Fibroblast of mammary gland (primary cell): ENCODE measurements at regions not wholly inside any gene's neighbourhood (a gene's known extent, or its start where the extent isn't known, plus 50 kb on each side); places are given as distances from the start of the nearest gene placed in this dataset.
"Not testable (repeated sequence)": the region's sequence is repeated elsewhere in the genome, so short reads cannot be mapped to it uniquely, and the experiment has no call there.

Experiments
- DNase-seq: peaks from one replicate; pipeline ENCODE4 v3.0.0-alpha.2; 2010; ENCODE audit warnings: low read depth
- H3K4me3 ChIP-seq: 2 replicates; pipeline ENCODE4 v1.5.1; 2011; ENCODE audit warnings: low read depth, mild to moderate bottlenecking, low read length, moderate library complexity; ENCODE audit not compliant: control insufficient read depth
- TF ChIP-seq, protein P1 (sequence below): conservative IDR thresholded peaks from 2 replicates; pipeline ENCODE4 v1.5.1; 2011; ENCODE audit warnings: low read depth, low read length, inconsistent platforms; ENCODE audit not compliant: control insufficient read depth, insufficient read depth

DNA sequence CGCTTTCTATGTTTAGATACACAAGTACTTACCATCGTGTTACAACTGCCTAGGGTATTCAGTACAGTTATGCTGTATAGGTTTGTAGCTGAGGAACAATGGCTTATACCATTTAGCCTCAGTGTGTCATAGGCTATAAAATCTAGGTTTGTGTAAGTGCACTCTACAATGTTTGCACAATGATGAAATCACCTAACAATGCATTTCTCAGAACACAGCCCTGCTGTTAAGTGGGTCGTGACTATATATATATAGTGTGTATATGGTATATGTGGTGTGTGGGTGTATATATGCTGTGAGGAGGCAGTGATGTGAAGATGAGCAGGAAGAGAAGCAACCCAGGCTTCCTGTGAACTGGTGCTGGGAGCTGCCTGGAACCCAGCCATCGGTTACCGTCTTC, 65.6 kb upstream of the MKI67 start:
- TF ChIP-seq, protein P1, sequence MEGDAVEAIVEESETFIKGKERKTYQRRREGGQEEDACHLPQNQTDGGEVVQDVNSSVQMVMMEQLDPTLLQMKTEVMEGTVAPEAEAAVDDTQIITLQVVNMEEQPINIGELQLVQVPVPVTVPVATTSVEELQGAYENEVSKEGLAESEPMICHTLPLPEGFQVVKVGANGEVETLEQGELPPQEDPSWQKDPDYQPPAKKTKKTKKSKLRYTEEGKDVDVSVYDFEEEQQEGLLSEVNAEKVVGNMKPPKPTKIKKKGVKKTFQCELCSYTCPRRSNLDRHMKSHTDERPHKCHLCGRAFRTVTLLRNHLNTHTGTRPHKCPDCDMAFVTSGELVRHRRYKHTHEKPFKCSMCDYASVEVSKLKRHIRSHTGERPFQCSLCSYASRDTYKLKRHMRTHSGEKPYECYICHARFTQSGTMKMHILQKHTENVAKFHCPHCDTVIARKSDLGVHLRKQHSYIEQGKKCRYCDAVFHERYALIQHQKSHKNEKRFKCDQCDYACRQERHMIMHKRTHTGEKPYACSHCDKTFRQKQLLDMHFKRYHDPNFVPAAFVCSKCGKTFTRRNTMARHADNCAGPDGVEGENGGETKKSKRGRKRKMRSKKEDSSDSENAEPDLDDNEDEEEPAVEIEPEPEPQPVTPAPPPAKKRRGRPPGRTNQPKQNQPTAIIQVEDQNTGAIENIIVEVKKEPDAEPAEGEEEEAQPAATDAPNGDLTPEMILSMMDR: no peak
- no peak overlapping the region for H3K4me3 ChIP-seq
- DNase-seq: no peak

GRCh38 chr10:128201826-128202225, 75.6 kb upstream of the MKI67 start:
- H3K4me3 ChIP-seq, DNase-seq: not testable (repeated sequence)

DNA sequence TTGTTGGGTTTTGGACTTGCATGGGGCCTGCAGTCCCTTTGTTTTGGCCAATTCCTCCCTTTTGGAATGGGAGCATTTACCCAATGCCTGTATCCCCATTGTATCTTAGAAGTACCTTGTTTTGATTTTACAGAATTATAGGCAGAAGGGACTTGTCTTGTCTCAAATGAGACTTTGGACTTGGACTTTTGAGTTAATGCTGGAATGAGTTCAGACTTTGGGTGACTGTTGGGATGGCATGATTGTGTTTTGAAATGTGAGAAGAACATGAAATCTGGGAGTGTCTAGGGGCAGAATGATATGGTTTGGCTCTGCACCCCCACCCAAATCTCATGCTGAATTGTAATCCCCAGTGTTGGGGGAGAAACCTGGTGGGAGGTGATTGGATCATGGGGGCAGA, 76.8 kb upstream of the MKI67 start:
- no peak overlapping the region for H3K4me3 ChIP-seq
- TF ChIP-seq, protein P1: no peak
- DNase-seq: no peak

GRCh38 chr10:128205591-128205990, 79.4 kb upstream of the MKI67 start:
- DNase-seq, H3K4me3 ChIP-seq: not testable (repeated sequence)

DNA sequence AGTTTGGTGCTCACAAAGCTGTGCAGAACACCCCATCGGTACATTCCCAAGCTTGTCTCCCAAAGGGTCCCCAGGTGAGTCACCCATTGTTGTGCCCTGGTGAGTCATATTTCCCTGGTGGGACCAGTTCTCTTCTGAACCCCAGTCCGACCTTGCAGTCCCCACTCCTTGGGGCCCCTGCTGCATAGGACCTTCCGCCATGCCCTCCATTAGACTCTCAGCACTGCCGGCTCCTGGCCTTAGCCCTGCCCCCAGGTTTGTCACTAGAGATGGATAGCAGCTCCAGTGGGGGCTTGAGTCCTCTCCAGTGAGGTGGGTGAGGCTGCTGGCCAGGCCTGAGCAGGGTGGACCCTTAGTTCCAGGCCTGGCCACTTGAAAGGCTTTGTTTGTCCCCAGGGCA, 80.5 kb upstream of the MKI67 start:
- H3K4me3 ChIP-seq: no peak overlapping the region
- DNase-seq: no peak
- TF ChIP-seq, protein P1: no peak

DNA sequence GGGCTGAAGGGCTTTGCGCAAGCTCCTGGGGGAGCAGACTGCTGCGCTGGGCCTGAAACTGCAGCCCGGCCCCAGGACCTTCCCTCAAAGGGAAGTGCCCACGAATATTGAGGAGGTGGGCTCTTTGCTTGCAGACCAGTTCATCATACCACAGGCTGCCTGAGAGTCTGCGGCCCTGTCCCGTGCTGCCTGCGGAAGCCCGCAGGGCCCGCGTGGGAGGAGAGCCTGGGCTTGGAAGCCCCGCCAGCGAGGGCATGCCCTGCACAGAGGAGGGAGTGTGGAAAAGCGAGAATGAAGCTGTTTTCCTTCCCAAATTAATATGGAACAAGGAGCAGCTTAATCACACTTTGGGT, 83.6 kb upstream of the MKI67 start:
- no peak for DNase-seq
- TF ChIP-seq, protein P1: no peak
- no peak overlapping the region for H3K4me3 ChIP-seq

DNA sequence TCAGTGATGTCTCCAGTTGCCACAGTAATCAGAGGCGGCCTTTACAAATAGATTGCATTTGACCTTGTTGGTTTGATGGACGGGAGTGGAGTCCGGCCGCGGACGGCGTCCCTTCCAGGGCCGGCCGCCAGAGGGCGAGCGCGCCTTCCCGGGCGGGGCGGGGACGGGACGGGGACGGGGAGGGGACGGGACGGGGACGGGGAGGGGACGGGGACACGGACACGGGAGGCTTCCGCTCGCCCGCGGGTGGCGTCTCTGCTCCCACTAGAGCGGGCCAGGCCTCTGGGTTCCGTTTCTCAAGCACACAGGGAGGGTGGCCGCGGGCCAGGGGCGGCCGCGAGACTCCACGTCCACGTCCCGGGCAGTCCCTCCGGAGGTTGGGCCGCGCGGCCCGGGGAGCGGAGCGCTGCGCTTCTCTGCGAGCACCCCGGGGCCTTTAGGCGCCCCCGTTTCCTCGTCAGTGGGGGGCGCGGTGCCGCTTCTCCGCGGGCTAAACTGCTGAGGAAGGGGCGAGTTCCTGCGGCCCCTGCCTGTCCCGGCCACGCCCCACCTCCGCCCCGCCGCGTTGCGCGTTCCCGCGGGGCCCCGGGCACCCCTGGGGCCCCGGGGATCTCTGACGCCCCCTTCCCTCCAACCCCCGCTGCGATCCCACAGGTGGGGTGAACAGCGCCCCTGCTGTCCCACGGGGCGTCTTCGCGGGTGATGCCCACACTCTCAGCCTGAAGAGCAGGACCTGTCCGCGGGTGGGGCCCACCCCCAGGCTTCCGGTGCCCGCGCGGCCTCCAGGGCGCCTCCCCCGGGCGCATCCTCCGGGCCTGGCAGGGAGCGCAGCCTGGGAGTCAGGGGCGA, 84.2 kb upstream of the MKI67 start:
- DNase-seq: peak; percentile 14
- TF ChIP-seq, protein P1: peak; percentile 46
- H3K4me3 ChIP-seq: peak overlapping the region; percentile 27

GRCh38 chr10:128211064-128211504, 84.9 kb upstream of the MKI67 start:
- H3K4me3 ChIP-seq: no peak overlapping the region
- TF ChIP-seq, protein P1: no peak
- no peak for DNase-seq
